ENCODE measurements at regions not wholly inside any gene's neighbourhood (a gene's known extent, or its start where the extent isn't known, plus 50 kb on each side); places are given as distances from the start of the nearest gene placed in this dataset.

DNA sequence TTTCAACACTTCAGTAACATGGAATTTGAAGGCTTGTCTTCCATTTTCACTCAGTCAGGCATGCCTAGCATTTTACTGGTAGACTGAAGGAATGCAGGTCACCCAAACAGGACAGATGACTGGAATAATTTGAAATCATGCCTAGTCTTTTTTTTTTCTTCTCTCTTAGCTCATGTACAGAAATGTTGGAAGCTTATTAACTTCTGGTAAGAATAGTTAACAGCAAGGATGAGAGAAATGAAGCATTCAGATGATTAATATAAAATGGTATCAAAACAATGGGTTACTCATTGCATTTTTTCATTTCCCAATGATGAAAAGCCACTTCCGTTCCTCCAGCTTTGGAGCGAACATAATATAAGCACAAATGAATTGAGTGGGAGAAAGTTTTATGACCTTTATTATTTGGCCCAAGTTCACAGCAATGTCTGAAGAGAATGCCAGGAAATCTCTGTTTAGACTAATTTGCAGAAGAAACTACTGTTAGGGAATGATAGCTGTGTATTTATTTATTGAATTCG, 431.6 kb upstream of the RASGRP1 start:
- Histone ChIP-seq H4K91ac (replicated peaks; ENCODE audit: insufficient read length, low read length) (no peak overlapping the region), H3K36me3 (ENCODE audit: control insufficient read depth in 2 of 4, insufficient read depth in 4 of 4, low read length in 3 of 4) (no peaks in the 10 kb centered on the region), H3K4me3 (ENCODE audit: extremely low read depth in 1 of 4, insufficient read depth in 2 of 4, low read depth in 3 of 4, low read length in 4 of 4) (no peak overlapping the region), H3K56ac (replicated peaks; ENCODE audit: insufficient read length, low read depth, low read length) (no peak overlapping the region), H2AFZ (ENCODE audit: low read length) (no peak overlapping the region), H3K9ac (replicated peaks in 1 of 4; ENCODE audit: extremely low read depth in 1 of 4, low read depth in 3 of 4, low read length in 3 of 4) (no peak overlapping the region), H3K9me3 (ENCODE audit: insufficient read depth in 2 of 2, low read depth in 1 of 2, low read length in 1 of 2) (no peaks in the 10 kb centered on the region), H2BK15ac (ENCODE audit: low read length) (no peak overlapping the region), H3K4ac (replicated peaks; ENCODE audit: insufficient read length, low read depth, low read length) (no peak overlapping the region), H3K23ac (ENCODE audit: insufficient read length) (no peak overlapping the region), H4K20me1 (replicated peaks in 1 of 2; ENCODE audit: control insufficient read depth in 1 of 2, insufficient read depth in 2 of 2, low read length in 2 of 2) (no peaks in the 10 kb centered on the region), H3K4me1 (replicated peaks in 1 of 4; ENCODE audit: control insufficient read depth in 3 of 4, insufficient read depth in 4 of 4, low read length in 3 of 4) (peaks cover 0 to 2% (median 0%) of the 10 kb centered on the region in 4 experiments; a peak in 1 of 7 replicates), H3K27ac (ENCODE audit: low read depth, low read length) (no peak overlapping the region), H3K79me2 (ENCODE audit: control insufficient read depth in 1 of 2, insufficient read depth in 2 of 2, low read length in 2 of 2) (no peaks in the 10 kb centered on the region), H3K27me3 (replicated peaks in 1 of 4; ENCODE audit: control insufficient read depth in 3 of 4, extremely low read depth in 1 of 4, insufficient read depth in 3 of 4, low read length in 3 of 4) (no peaks in the 10 kb centered on the region), H3K18ac (ENCODE audit: extremely low read depth, low read length) (no peak overlapping the region), H4K8ac (ENCODE audit: extremely low read depth, insufficient read depth, low read length) (no peak overlapping the region), H2AK5ac (ENCODE audit: low read depth, low read length) (no peak overlapping the region), H3K79me1 (ENCODE audit: low read depth, low read length) (no peaks in the 10 kb centered on the region), H4K5ac (ENCODE audit: insufficient read length, low read depth, low read length) (no peak overlapping the region), H3K23me2 (ENCODE audit: low read depth, low read length) (no peaks in the 10 kb centered on the region), H2BK5ac (ENCODE audit: low read depth, low read length) (no peak overlapping the region), H2BK20ac (ENCODE audit: low read length) (no peak overlapping the region), H2BK12ac (ENCODE audit: low read depth, low read length) (no peak overlapping the region), H2BK120ac (replicated peaks; ENCODE audit: low read depth, low read length) (no peak overlapping the region), H3K14ac (ENCODE audit: insufficient read length) (no peak overlapping the region), H3K4me2 (ENCODE audit: insufficient read depth in 1 of 2, low read depth in 2 of 2, low read length in 2 of 2) (no peak overlapping the region)
- TF ChIP-seq ASH2L (IDR thresholded peaks at IDR 0.05; ENCODE audit: low read length): no peak
- no peak for TF ChIP-seq EP300 (IDR thresholded peaks at IDR 0.05; ENCODE audit: borderline replicate concordance in 1 of 2, low read depth in 2 of 2, low read length in 2 of 2)
- TF ChIP-seq SIN3A (conservative IDR thresholded peaks at IDR 0.05 in 1 of 2, IDR thresholded peaks at IDR 0.05 in 1 of 2; ENCODE audit: low read depth in 1 of 2, low read length in 2 of 2): no peak
- TF ChIP-seq CREB1 (IDR thresholded peaks at IDR 0.05): no peak
- no peak for TF ChIP-seq EZH2 (IDR thresholded peaks at IDR 0.05; ENCODE audit: low read depth, low read length, severe bottlenecking)
- TF ChIP-seq RAD21 (IDR thresholded peaks at IDR 0.05 in 1 of 2, conservative IDR thresholded peaks at IDR 0.05 in 1 of 2; ENCODE audit: low read depth in 2 of 2, low read length in 2 of 2): no peak
- no peak for TF ChIP-seq GTF2F1 (IDR thresholded peaks at IDR 0.05; ENCODE audit: borderline replicate concordance, low read depth, low read length)
- TF ChIP-seq FOSL1 (IDR thresholded peaks at IDR 0.05; ENCODE audit: insufficient read depth, low read depth, low read length): no peak
- WGBS, 2 experiments (ENCODE audit: extremely low coverage in 1 of 2, insufficient coverage in 1 of 2, insufficient read length in 1 of 2, insufficient replicate concordance in 2 of 2, low coverage in 1 of 2, low lambda C conversion rate in 2 of 2, missing lambda C conversion rate in 1 of 2): 95% methylated on average over 3 of the region's 3 CpGs; no CpG with 5 or more reads in 1 of the 2 experiments
- DNase-seq (ENCODE audit: low read depth in 1 of 2, low spot score in 2 of 2): no peak
- POLR2A ChIA-PET (ENCODE audit: partially characterized antibody): no interaction called here
- FAIRE-seq: no peak
- CTCF ChIA-PET (ENCODE audit: partially characterized antibody): interaction anchor here (2.4 kb wide), 1 partner anchor 20 kb away, joined by 5 read pairs; no protein-coding TSS in a partner anchor
